MCF 10A (cell line): ENCODE measurements at regions not wholly inside any gene's neighbourhood (a gene's known extent, or its start where the extent isn't known, plus 50 kb on each side); places are given as distances from the start of the nearest gene placed in this dataset.
"Not testable (repeated sequence)": the region's sequence is repeated elsewhere in the genome, so short reads cannot be mapped to it uniquely, and the experiment has no call there.

Experiments used
- BruUV-seq: library from RNA; stranded (reverse); fragments of 400-500 nt; replicated peaks from 2 replicates; lab custom pipeline; 2021; lab: Mats Ljungman, UMichigan
- CTCF ChIA-PET: fragments of 300-600 bp; sonication (Branson Sonifier 250); formaldehyde crosslinking; extraction: SDS; loops from one replicate; lab custom pipeline; 2021; ENCODE audit warnings: antibody characterized with exemption, inconsistent platforms; lab: Yijun Ruan, JAX
- POLR2A ChIA-PET: fragments of 300-600, 350-650 bp; sonication (Branson Sonifier 250); formaldehyde crosslinking; extraction: SDS; loops from one replicate; lab custom pipeline; 2020; ENCODE audit warnings: antibody characterized with exemption, inconsistent platforms; lab: Yijun Ruan, JAX
- DNase-seq: peaks from one replicate; pipeline ENCODE4 v3.0.0-alpha.2; 2018; ENCODE audit not compliant: unreplicated experiment
- H3K27ac Mint-ChIP-seq: one replicate; pipeline ENCODE4 v1.8.0; 2022; ENCODE audit warnings: mild to moderate bottlenecking, low read depth, mixed read lengths; ENCODE audit not compliant: unreplicated experiment
- H3K27me3 Mint-ChIP-seq: one replicate; pipeline ENCODE4 v1.8.0; 2022; ENCODE audit warnings: mixed read lengths; ENCODE audit not compliant: insufficient read depth, unreplicated experiment
- H3K36me3 Mint-ChIP-seq: one replicate; pipeline ENCODE4 v1.8.0; 2022; ENCODE audit warnings: mild to moderate bottlenecking, moderate library complexity, mixed read lengths; ENCODE audit not compliant: insufficient read depth, unreplicated experiment
- H3K4me1 Mint-ChIP-seq: one replicate; pipeline ENCODE4 v1.8.0; 2022; ENCODE audit warnings: mixed read lengths; ENCODE audit not compliant: insufficient read depth, unreplicated experiment
- H3K4me3 Mint-ChIP-seq: one replicate; pipeline ENCODE4 v1.8.0; 2022; ENCODE audit warnings: mild to moderate bottlenecking, moderate library complexity, mixed read lengths; ENCODE audit not compliant: unreplicated experiment
- H3K9me3 Mint-ChIP-seq: one replicate; pipeline ENCODE4 v1.8.0; 2022; ENCODE audit warnings: mixed read lengths; ENCODE audit not compliant: unreplicated experiment
- intact Hi-C: fragments of 100-400 bp; cut with micrococcal nuclease; formaldehyde crosslinking; loops from 2 replicates; pipeline ENCODE4 v1.14.1; 2022
- TF ChIP-seq, protein P1 (sequence below): fragments of 200-600 bp; IDR thresholded peaks from one replicate; pipeline ENCODE4 v1.8.0; 2022; ENCODE audit warnings: antibody characterized with exemption, mild to moderate bottlenecking; ENCODE audit not compliant: unreplicated experiment

DNA sequence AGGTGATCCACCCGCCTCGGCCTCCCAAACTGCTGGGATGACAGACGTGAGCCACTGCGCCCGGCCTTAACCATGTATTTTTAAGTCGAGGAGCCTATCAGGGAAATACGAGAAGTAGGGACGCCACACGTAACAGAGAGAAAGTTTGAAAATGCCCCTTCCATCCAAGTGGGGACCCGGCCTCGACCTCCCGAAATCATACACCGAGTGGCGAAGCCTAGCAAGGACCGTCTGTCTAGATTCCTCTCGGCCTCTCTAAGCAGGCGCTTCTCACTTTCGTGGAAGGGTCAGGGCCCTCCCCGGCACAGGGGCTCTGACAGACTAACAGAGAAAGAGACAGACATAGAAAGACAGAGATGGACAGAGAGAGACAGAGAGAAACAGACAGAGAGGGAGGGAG, 1503.6 kb upstream of the DEFB115 start:
- H3K36me3 Mint-ChIP-seq, H3K27ac Mint-ChIP-seq, BruUV-seq, intact Hi-C loops, DNase-seq, H3K4me3 Mint-ChIP-seq, CTCF ChIA-PET, POLR2A ChIA-PET: not testable (repeated sequence)
- Mint-ChIP-seq H3K27me3 (peaks cover 23% of the 10 kb centered on the region), H3K4me1 (peaks cover 36% of the 10 kb centered on the region), H3K9me3 (peaks cover 31% of the 10 kb centered on the region)

DNA sequence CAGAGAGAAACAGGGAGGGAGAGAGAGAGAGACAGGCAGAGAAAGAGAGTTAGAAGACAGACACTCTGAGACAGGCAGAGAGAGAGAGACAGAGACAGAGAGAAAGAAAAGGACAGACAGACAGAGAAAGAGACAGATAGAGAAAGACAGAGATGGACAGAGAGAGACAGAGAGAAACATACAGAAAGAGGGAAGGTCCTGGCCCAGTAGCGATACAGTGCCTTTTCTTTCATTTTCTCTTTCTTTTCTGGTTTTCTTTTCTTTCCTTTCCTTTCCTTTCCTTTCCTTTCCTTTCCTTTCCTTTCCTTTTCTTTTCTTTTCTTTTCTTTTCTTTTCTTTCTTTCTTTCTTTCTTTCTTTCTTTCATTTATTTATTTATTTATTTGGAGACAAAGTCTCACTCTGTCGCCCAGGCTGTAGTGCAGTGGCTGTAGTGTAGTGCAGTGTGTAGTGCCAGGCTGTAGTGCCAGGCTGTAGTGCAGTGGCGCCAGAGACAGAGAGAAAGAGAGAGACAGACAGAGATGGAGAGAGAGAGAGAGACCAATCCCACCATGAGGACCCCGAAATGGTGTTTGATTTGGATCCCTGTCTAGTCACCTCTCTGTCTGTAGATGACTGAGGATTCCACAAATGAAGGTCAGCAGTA, 1501.5 kb upstream of the DEFB115 start:
- H3K4me3 Mint-ChIP-seq = peak overlapping the region; percentile 35
- H3K4me1 Mint-ChIP-seq = peaks cover 35% of the 10 kb centered on the region
- H3K9me3 Mint-ChIP-seq = peaks cover 31% of the 10 kb centered on the region
- BruUV-seq, DNase-seq, H3K36me3 Mint-ChIP-seq, intact Hi-C loops, H3K27ac Mint-ChIP-seq, POLR2A ChIA-PET: not testable (repeated sequence)
- CTCF ChIA-PET = interaction anchor here (0.6 to 0.7 kb wide), 2 partner anchors 215 to 320 kb away, joined by 3 to 5 read pairs; no protein-coding TSS in a partner anchor
- H3K27me3 Mint-ChIP-seq = peaks cover 21% of the 10 kb centered on the region

DNA sequence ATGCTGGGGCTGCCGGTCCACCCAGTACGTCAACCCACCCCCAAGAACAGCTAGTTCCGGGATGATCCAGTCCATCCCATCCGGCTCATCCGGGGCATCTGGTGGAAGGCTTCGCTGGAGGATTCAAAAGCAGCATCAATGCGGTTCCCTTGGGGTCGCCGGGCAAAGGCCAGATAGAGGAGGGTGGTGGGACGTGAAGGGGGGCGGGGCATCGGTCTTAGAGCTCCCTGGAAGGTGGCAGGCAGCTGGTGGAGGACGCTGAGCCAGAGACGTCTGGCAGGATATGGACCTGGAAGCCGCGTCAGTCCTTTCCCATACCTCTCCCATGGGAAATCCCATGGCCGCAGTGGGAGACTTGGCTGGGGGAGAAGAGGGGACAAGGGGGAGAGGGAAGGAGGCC, 1500.8 kb upstream of the DEFB115 start:
- peaks cover 28% of the 10 kb centered on the region for H3K4me1 Mint-ChIP-seq
- TF ChIP-seq, protein P1, sequence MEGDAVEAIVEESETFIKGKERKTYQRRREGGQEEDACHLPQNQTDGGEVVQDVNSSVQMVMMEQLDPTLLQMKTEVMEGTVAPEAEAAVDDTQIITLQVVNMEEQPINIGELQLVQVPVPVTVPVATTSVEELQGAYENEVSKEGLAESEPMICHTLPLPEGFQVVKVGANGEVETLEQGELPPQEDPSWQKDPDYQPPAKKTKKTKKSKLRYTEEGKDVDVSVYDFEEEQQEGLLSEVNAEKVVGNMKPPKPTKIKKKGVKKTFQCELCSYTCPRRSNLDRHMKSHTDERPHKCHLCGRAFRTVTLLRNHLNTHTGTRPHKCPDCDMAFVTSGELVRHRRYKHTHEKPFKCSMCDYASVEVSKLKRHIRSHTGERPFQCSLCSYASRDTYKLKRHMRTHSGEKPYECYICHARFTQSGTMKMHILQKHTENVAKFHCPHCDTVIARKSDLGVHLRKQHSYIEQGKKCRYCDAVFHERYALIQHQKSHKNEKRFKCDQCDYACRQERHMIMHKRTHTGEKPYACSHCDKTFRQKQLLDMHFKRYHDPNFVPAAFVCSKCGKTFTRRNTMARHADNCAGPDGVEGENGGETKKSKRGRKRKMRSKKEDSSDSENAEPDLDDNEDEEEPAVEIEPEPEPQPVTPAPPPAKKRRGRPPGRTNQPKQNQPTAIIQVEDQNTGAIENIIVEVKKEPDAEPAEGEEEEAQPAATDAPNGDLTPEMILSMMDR = no peak
- no peak overlapping the region for H3K4me3 Mint-ChIP-seq
- peaks cover 14% of the 10 kb centered on the region for H3K27me3 Mint-ChIP-seq
- H3K36me3 Mint-ChIP-seq = no peaks in the 10 kb centered on the region
- intact Hi-C loops = no loop called here
- H3K27ac Mint-ChIP-seq = no peak overlapping the region
- BruUV-seq = no TSS peak
- H3K9me3 Mint-ChIP-seq = peaks cover 28% of the 10 kb centered on the region
- CTCF ChIA-PET = interaction anchor here (0.6 to 0.8 kb wide), 3 partner anchors 215 to 321 kb away, joined by 3 to 5 read pairs (median 5); no protein-coding TSS in a partner anchor
- no peak for DNase-seq
- POLR2A ChIA-PET = no interaction called here

DNA sequence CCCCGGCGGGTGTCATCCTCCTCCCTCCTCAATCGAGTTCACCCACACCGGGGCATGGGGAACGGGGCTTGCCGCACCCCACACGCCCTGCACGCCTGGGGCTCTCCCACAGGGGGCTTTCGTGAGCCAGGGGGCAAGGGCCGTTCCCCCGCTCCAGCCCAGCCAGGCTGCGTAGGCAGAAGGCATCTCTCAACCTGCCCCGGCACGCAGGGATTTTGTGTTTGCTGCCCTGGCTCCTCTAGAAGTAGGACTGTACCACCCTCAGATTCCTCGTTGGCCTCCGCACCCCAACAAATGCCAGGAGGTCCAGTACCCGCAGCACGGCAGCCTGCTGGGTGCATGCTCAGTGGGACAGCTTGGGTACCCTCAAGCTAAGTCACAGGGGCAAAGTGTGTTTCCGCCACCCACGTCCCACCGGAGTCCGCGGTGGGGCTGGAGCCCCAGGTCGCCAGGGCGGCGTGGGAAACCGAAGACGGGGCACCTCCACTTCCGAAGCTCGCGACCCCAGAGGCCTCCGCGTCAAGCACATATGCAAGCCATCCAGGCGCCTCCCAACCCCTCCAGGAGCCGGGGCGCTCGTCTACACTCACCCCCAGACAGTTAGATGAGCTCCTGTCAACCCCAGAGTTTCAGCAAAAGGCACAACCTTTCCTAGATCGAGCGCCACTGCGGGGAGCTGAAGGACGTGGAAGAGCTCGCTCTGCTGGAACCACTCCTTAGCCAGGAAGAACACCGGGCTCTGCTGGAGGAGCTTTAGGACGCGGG, 1495.7 kb upstream of the DEFB115 start:
- H3K27me3 Mint-ChIP-seq, H3K4me1 Mint-ChIP-seq, POLR2A ChIA-PET, DNase-seq, intact Hi-C loops, H3K9me3 Mint-ChIP-seq, H3K36me3 Mint-ChIP-seq, H3K4me3 Mint-ChIP-seq, BruUV-seq, H3K27ac Mint-ChIP-seq: not testable (repeated sequence)
- CTCF ChIA-PET = interaction anchor here (0.6 to 1.6 kb wide), 2 partner anchors 30 to 398 kb away, joined by 3 to 7 read pairs; no protein-coding TSS in a partner anchor

DNA sequence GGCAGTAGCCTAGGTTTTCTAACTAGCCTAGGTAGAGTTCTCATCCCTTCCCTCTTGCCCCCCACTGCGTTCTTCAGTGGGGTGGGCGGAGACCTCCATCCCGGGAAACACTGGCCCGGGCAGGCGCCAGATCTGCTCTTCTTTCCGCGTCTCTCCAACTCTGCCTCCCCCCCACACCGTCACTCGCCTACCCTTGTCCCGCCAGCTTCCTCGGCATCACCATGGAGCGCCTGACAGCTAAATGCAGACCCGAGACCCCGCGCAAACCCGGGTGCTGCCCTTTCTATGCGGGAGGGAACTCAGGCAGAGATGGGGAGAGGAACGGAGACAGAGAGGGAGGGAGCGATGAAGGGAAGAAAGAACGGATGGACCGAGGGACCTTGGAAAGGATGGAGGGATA, 1494.8 kb upstream of the DEFB115 start:
- ChIA-PET CTCF (interaction anchor here (0.6 to 1.6 kb wide), 2 partner anchors 29 to 399 kb away, joined by 3 to 7 read pairs; no protein-coding TSS in a partner anchor), POLR2A (no interaction called here)
- Mint-ChIP-seq H3K27ac (no peak overlapping the region), H3K4me3 (no peak overlapping the region), H3K4me1 (no peaks in the 10 kb centered on the region), H3K36me3 (no peaks in the 10 kb centered on the region), H3K27me3 (no peaks in the 10 kb centered on the region), H3K9me3 (peaks cover 9% of the 10 kb centered on the region)
- intact Hi-C loops = no loop called here
- TF ChIP-seq, protein P1 = no peak
- BruUV-seq = no TSS peak
- DNase-seq = no peak
